HEK293T (cell line): ENCODE measurements at regions not wholly inside any gene's neighbourhood (a gene's known extent, or its start where the extent isn't known, plus 50 kb on each side); places are given as distances from the start of the nearest gene placed in this dataset.

ENCODE experiments used
- CTCF ChIA-PET: fragments of 350-600 bp; formaldehyde crosslinking; extraction: SDS; loops from one replicate; lab custom pipeline; 2021; ENCODE audit warnings: antibody characterized with exemption, inconsistent platforms; lab: Yijun Ruan, JAX
- POLR2A ChIA-PET: fragments of 350-600 bp; formaldehyde crosslinking; extraction: SDS; loops from one replicate; lab custom pipeline; 2020; ENCODE audit warnings: antibody characterized with exemption, inconsistent platforms; lab: Yijun Ruan, JAX
- DNase-seq: peaks from one replicate; pipeline ENCODE4 v3.0.0; 2012; ENCODE audit warnings: mixed read lengths; ENCODE audit errors: extremely low spot score
- ARNT ChIP-seq: fragments of 450-650 bp; IDR thresholded peaks from 2 replicates; pipeline ENCODE4 v1.6.1; 2017; ENCODE audit warnings: mild to moderate bottlenecking
- BHLHE40 ChIP-seq: fragments of 450-650 bp; IDR thresholded peaks from 2 replicates; pipeline ENCODE4 v1.6.1; 2016; ENCODE audit warnings: mild to moderate bottlenecking, moderate library complexity, borderline replicate concordance
- CTBP1 ChIP-seq: fragments of 450-650 bp; IDR thresholded peaks from 2 replicates; pipeline ENCODE4 v1.6.1; 2016; ENCODE audit warnings: borderline replicate concordance
- ELF4 ChIP-seq: fragments of 450-650 bp; IDR thresholded peaks from 2 replicates; pipeline ENCODE4 v1.6.1; 2017; ENCODE audit warnings: antibody characterized with exemption
- FOXA1 ChIP-seq: fragments of 450-650 bp; IDR thresholded peaks from 2 replicates; pipeline ENCODE4 v1.6.1; 2016; ENCODE audit warnings: mild to moderate bottlenecking
- FOXK2 ChIP-seq: fragments of 450-650 bp; IDR thresholded peaks from 2 replicates; pipeline ENCODE4 v1.6.1; 2016; ENCODE audit warnings: mild to moderate bottlenecking
- FOXM1 ChIP-seq: fragments of 450-650 bp; IDR thresholded peaks from 2 replicates; pipeline ENCODE4 v1.6.1; 2017; ENCODE audit warnings: mild to moderate bottlenecking, borderline replicate concordance
- HDGF ChIP-seq: fragments of 450-650 bp; IDR thresholded peaks from 2 replicates; pipeline ENCODE4 v1.6.1; 2017; ENCODE audit warnings: antibody characterized with exemption, borderline replicate concordance
- L3MBTL2 ChIP-seq: fragments of 450-650 bp; conservative IDR thresholded peaks from 2 replicates; pipeline ENCODE4 v1.6.1; 2016; ENCODE audit warnings: mild to moderate bottlenecking
- LEF1 ChIP-seq: fragments of 450-650 bp; IDR thresholded peaks from 2 replicates; pipeline ENCODE4 v1.6.1; 2017; ENCODE audit warnings: mild to moderate bottlenecking, borderline replicate concordance
- NFRKB ChIP-seq: fragments of 450-650 bp; IDR thresholded peaks from 2 replicates; pipeline ENCODE4 v1.6.1; 2016; ENCODE audit warnings: mild to moderate bottlenecking, moderate library complexity
- PKNOX1 ChIP-seq: fragments of 450-650 bp; IDR thresholded peaks from 2 replicates; pipeline ENCODE4 v1.6.1; 2016
- SP1 ChIP-seq: fragments of 450-650 bp; IDR thresholded peaks from 2 replicates; pipeline ENCODE4 v1.6.1; 2017
- SUZ12 ChIP-seq: fragments of 450-650 bp; IDR thresholded peaks from 2 replicates; pipeline ENCODE4 v1.6.1; 2016; ENCODE audit warnings: mild to moderate bottlenecking
- TARDBP ChIP-seq: fragments of 450-650 bp; IDR thresholded peaks from 2 replicates; pipeline ENCODE4 v1.6.1; 2016
- ZNF384 ChIP-seq: fragments of 450-650 bp; IDR thresholded peaks from 2 replicates; pipeline ENCODE4 v1.6.1; 2016

DNA sequence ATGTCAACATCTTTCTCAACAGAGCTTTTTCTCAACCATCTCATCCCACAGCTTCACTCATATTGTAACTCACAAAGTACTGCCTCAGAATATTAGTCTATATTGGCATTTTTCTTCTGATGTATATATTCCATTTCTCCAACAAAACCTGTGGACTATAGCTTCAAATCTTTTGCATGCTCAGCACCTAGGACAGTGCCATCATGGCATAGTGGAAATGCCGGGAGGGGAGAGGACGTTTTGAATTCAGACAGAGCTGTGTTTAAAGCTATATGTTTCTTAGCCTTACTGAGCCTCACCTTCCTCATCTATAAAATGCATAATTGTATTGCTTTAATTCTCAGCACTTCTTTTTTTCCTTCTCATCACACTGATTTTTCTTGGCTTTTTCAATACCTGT is 452.6 kb downstream of the GALC start:
- CTCF ChIA-PET = no interaction called here
- no peak for TF ChIP-seq SUZ12
- no peak for TF ChIP-seq PKNOX1
- TF ChIP-seq LEF1 = no peak
- TF ChIP-seq CTBP1 = no peak
- TF ChIP-seq HDGF = no peak
- no peak for TF ChIP-seq L3MBTL2
- TF ChIP-seq ZNF384 = no peak
- no peak for TF ChIP-seq FOXM1
- no peak for TF ChIP-seq BHLHE40
- TF ChIP-seq SP1 = no peak
- no peak for TF ChIP-seq NFRKB
- TF ChIP-seq ELF4 = no peak
- no peak for DNase-seq
- POLR2A ChIA-PET = no interaction called here

- no peak for DNase-seq
- CTCF ChIA-PET = no interaction called here
- no peak for TF ChIP-seq FOXK2
- TF ChIP-seq ZNF384 = no peak
- TF ChIP-seq SUZ12 = no peak
- no peak for TF ChIP-seq ELF4
- TF ChIP-seq CTBP1 = no peak
- no peak for TF ChIP-seq FOXA1
- no peak for TF ChIP-seq SP1
- no peak for TF ChIP-seq ARNT
- no peak for TF ChIP-seq LEF1
- no peak for TF ChIP-seq TARDBP
- TF ChIP-seq NFRKB = no peak
- no peak for TF ChIP-seq L3MBTL2
- TF ChIP-seq FOXM1 = no peak
- TF ChIP-seq PKNOX1 = no peak
- no peak for TF ChIP-seq BHLHE40
- no peak for TF ChIP-seq HDGF
- POLR2A ChIA-PET = no interaction called here
Measured at GRCh38 chr14:87529081-87529480, 463.9 kb downstream of the GALC start.

- ChIA-PET POLR2A (no interaction called here), CTCF (interaction anchor here (0.6 kb wide), 1 partner anchor 1850 kb away, joined by 3 read pairs; no protein-coding TSS in a partner anchor)
- TF ChIP-seq PKNOX1 (no peak), FOXM1 (no peak), HDGF (no peak), FOXK2 (no peak), TARDBP (no peak), SP1 (no peak), CTBP1 (no peak), BHLHE40 (no peak), FOXA1 (no peak), ELF4 (no peak), LEF1 (no peak), L3MBTL2 (no peak), NFRKB (no peak), SUZ12 (no peak)
- no peak for DNase-seq
Measured at GRCh38 chr14:87526731-87527130, 466.3 kb downstream of the GALC start.

GRCh38 chr14:87524011-87524410 is 469.0 kb downstream of the GALC start:
- CTCF ChIA-PET = no interaction called here
- no peak for TF ChIP-seq SUZ12
- no peak for TF ChIP-seq BHLHE40
- TF ChIP-seq LEF1 = no peak
- no peak for TF ChIP-seq FOXK2
- TF ChIP-seq ELF4 = no peak
- TF ChIP-seq SP1 = no peak
- TF ChIP-seq L3MBTL2 = no peak
- TF ChIP-seq NFRKB = no peak
- TF ChIP-seq FOXA1 = no peak
- TF ChIP-seq HDGF = no peak
- no peak for TF ChIP-seq ZNF384
- TF ChIP-seq TARDBP = no peak
- TF ChIP-seq ARNT = no peak
- no peak for TF ChIP-seq FOXM1
- no peak for TF ChIP-seq CTBP1
- no peak for TF ChIP-seq PKNOX1
- POLR2A ChIA-PET = no interaction called here
- DNase-seq = no peak

DNA sequence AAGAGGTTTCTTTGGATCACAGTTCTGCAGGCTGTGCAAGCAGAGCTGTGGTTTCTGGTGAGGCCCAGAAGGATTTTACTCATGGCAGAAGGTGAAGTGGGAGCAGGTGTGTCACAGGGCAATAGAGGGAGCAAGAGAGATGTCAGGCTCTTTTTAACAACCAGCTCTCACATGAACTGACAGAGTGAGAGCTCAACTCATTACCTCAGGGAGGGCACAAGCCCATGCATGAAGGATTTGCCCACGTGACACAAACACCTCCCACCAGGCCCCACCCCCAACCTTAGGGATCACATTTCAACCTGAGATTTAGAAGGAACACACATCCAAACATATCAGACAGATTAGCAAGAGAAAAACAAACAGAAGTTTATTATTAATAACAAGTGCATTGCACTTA is 470.4 kb downstream of the GALC start:
- DNase-seq = no peak
- ChIA-PET CTCF (interaction anchor here (0.7 kb wide), 1 partner anchor 92 kb away, joined by 3 read pairs; no protein-coding TSS in a partner anchor), POLR2A (no interaction called here)
- no peak for TF ChIP-seq SUZ12
- no peak for TF ChIP-seq LEF1

- ChIA-PET POLR2A (no interaction called here), CTCF (interaction anchor here (0.6 kb wide), 1 partner anchor 12 kb away, joined by 3 read pairs; no protein-coding TSS in a partner anchor)
- TF ChIP-seq CTBP1 (no peak), FOXK2 (no peak), ZNF384 (no peak), FOXM1 (no peak), TARDBP (no peak), LEF1 (no peak), SUZ12 (no peak), NFRKB (no peak), ELF4 (no peak), SP1 (no peak), PKNOX1 (no peak), ARNT (no peak)
- no peak for DNase-seq
Measured at GRCh38 chr14:87508333-87508732, 484.6 kb downstream of the GALC start.
